Skeletal muscle tissue (tissue), 4 donors: ENCODE measurements at regions not wholly inside any gene's neighbourhood (a gene's known extent, or its start where the extent isn't known, plus 50 kb on each side); places are given as distances from the start of the nearest gene placed in this dataset. TPM values are rescaled to one million over a fixed set of nuclear protein-coding genes. Genes with fewer than 3 reads are reported as not detected.
A peak's percentile ranks its signal among the peaks of the same experiment; 100 is the strongest.
"Not testable (repeated sequence)": the region's sequence is repeated elsewhere in the genome, so short reads cannot be mapped to it uniquely, and the experiment has no call there.

ENCODE experiments used
- H3K27ac ChIP-seq: one replicate; pipeline ENCODE4 v1.7.0; 2013; ENCODE audit warnings: mild to moderate bottlenecking, low read depth, low read length, inconsistent platforms
- H3K27me3 ChIP-seq, 3 donors: one replicate each; pipeline ENCODE4 v1.7.0; 2013; ENCODE audit warnings: low read length in 3 of 3; ENCODE audit not compliant: control insufficient read depth in 3 of 3, insufficient read depth in 3 of 3
- H3K36me3 ChIP-seq, 3 donors: one replicate each; pipeline ENCODE4 v1.7.0; 2013; ENCODE audit warnings: low read length in 3 of 3; ENCODE audit not compliant: control insufficient read depth in 3 of 3, insufficient read depth in 3 of 3
- H3K4me1 ChIP-seq, 3 donors: one replicate each; pipeline ENCODE4 v1.7.0; 2013; ENCODE audit warnings: low read length in 3 of 3, mild to moderate bottlenecking in 3 of 3; ENCODE audit not compliant: control insufficient read depth in 3 of 3, insufficient read depth in 3 of 3
- H3K4me3 ChIP-seq, 3 donors: one replicate each; pipeline ENCODE4 v1.7.0; 2013; ENCODE audit warnings: low read length in 3 of 3
- H3K9ac ChIP-seq, 3 donors: one replicate each; pipeline ENCODE4 v1.7.0; 2013; ENCODE audit warnings: low read length in 3 of 3, mild to moderate bottlenecking in 3 of 3, moderate library complexity in 2 of 3, low read depth in 1 of 3
- H3K9me3 ChIP-seq, 3 donors: one replicate each; pipeline ENCODE4 v1.7.0; 2013; ENCODE audit warnings: low read length in 3 of 3; ENCODE audit not compliant: control insufficient read depth in 3 of 3
- small RNA-seq: library from RNA; depleted of rRNA; stranded (forward); fragments of <200 nt; gene quantifications from one replicate; pipeline ENCODE3, GENCODE V24; 2014
- donor health status: Osteomylitis.

- H3K4me1 ChIP-seq, H3K4me3 ChIP-seq, H3K36me3 ChIP-seq, H3K27me3 ChIP-seq, H3K9ac ChIP-seq, H3K27ac ChIP-seq, H3K9me3 ChIP-seq: not testable (repeated sequence)
Measured at GRCh38 chr21:10022745-10023144, 498.6 kb upstream of the TPTE start.

Small RNA genes in the stretch of these regions (small RNA-seq; reads per million reads assigned to genes)
- gene AC018692.3 (not detected), gene RF00003 (0.63 reads per million, percentile 68 among the genes with 10 or more reads in this experiment), gene RF00156 (not detected), gene RN7SL52P (not detected)
